SIG-M5 (cell line): ENCODE measurements at regions not wholly inside any gene's neighbourhood (a gene's known extent, or its start where the extent isn't known, plus 50 kb on each side); places are given as distances from the start of the nearest gene placed in this dataset.
"Not testable (repeated sequence)": the region's sequence is repeated elsewhere in the genome, so short reads cannot be mapped to it uniquely, and the experiment has no call there.

Source experiments
- DNase-seq: peaks from one replicate; lab custom pipeline; 2025; lab: John Stamatoyannopoulos, UW

DNA sequence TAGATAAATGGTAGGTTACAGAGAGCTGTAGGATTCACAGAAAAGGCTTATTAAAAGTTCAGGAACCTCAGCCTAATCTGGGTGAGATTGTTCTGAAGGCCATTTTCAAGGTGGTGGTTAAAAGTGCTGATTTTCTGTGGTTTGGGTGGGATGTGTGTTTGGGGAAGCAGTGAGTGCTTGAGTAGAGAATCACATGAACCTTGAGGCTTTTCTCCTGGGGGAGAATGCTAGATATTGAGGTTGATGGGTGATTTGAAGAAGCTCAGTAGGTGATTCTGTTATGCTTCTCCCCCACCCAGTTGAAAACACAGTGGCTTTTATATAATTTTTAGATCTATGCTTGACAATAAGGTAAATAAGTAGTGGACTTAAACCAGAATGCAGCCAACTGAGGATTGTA is 420.9 kb downstream of the PCNX1 start:
- DNase-seq: no peak

DNA sequence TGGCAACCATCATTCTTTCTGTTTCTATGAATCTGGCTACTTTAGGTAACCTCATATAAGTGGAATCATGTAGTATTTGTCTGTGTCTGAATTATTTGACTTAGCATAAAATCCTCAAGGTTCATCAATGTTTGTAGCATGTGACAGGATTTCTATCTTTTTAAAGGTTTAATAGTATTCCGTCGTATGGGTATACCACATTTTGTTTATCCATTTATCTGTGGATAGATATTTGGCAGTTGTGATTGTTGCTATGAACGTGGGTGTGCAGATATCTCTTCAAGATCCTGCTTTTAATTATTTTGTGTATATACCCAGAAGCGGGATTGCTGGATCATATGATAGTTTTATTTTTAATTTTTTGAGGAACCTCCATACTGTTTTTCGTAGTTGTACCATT is 421.7 kb downstream of the PCNX1 start:
- DNase-seq: no peak

- DNase-seq: no peak
Observed at GRCh38 chr14:71331403-71331802, 424.1 kb downstream of the PCNX1 start.

DNA sequence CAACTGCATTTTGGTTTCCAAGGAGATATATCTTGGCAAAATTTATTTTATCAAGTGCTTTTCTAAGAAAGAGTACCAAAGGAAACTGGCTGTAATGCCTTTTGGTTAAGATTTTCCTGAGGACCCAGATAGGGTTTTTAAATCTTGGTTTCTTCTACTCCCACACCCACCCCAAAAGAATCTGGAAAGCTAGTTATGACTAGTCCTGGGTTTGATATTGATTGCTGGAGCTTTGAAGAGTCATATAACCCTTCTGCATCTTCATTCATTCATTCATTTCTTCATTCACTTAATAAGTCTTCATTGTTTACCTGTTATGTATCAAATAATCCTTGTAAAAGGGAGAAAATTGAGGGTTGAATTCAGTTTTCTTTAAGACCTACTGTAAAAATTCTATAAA is 425.2 kb downstream of the PCNX1 start:
- DNase-seq: no peak

DNA sequence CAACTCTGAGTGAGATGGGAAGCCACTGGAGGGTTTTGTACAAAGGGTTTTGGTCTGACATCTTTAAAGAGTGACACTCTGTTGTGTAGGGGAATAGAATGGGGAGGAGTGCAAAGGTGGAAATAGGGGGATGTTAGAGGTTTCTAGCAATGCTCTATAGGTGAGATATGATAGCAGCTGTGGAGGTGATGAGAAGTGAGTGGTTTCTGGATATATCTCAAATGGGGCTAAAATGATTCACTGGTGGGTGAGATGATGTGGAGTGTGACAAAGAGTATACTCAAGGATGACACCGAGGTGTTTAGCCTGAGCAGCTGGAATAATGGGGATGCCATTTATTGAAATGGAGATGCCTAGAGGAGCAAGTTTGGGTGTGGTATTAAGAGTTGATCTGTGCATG is 426.4 kb downstream of the PCNX1 start:
- no peak for DNase-seq

DNA sequence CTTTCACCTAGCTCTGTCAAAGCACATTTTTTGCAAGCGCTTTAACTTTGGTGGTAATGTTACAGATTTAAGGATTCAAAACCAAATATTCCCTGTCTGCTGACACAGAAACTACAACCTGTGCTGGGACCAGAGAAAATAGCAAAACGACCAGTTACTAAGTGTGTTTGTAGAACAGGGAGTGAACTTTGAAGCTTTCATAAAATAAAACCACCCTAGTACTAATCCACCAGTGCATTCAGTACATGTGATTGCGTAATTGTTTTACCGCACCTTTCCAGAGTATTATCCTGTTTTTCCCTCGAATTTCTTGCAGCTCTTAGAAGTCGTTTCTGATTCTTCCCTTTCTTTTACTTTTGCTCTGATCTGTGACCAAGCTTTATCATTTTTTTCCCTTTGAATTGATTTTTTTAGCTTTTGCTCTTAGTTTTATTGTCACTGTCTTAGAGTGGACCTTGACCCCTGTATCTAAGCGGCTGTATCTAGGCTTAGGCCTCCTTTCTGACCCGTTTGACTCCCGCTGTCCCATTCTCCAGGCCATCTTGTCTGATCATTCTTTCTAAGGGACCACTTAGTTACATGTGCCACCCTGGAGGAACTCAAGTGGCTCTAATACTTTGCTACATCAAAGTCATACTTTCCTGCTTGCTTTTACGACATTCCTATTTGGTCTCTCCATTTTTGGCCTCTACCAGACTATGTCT is 429.4 kb downstream of the PCNX1 start:
- no peak for DNase-seq

- DNase-seq: no peak
Observed at GRCh38 chr14:71338153-71338552, 430.9 kb downstream of the PCNX1 start.

- no peak for DNase-seq
Observed at GRCh38 chr14:71339650-71340415, 432.6 kb downstream of the PCNX1 start.

DNA sequence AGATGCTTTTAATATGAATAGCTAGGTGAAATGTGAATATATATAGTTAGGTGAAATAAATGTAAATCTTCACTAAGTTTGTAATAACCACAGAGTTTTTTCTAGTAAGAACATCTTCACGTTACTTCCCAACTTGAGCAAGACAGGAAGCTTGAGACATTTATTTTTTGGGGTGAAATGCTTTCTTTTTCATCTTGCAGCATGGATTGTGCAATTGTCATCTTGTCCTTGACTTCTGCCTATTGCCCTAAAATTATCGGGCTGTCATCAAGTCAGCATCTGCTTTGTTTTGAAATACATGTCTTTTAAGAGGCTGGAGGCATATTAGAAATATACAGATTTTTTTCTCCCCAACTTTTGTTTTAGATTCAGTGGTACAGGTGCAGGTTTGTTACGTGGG is 433.9 kb downstream of the PCNX1 start:
- DNase-seq: no peak

DNA sequence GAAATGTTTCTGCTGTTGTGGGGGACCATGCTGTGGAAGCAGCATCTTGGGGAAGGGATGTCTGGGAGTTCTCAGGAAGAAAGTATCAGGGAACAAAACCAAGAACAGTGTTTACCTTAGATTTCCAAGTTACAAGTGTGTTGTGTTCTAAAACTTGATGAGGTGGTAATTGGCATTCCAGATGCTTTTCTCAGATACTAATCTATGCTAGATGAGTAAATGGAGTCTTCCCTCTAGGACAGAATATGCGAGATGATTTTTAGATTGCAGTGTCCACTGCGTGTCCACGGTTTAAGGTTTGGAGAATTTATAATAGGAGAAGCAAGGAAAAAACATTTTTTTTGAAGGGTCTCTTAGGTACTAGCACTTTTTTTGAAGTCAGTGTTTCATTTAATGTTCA is 436.5 kb downstream of the PCNX1 start:
- DNase-seq: no peak

GRCh38 chr14:71344506-71344905 is 437.2 kb downstream of the PCNX1 start:
- DNase-seq: no peak

DNA sequence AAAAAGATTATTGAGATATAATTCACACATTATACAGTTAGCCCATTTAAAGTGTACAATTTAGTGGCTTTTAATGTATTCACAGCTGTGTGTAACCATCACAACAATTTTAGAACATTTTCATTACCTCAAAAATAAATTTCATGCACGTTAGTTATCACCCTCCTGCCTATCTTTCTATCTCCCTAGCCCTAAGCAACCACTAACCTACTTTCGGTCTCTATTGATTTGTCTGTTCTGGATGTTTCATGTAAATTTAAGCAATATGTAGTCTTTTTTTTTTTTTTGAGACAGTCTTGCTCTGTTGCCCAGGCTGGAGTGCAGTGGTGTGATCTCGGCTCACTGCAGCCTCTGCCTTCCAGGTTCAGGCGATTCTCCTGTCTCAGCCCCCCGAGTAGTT is 439.4 kb downstream of the PCNX1 start:
- DNase-seq: no peak

DNA sequence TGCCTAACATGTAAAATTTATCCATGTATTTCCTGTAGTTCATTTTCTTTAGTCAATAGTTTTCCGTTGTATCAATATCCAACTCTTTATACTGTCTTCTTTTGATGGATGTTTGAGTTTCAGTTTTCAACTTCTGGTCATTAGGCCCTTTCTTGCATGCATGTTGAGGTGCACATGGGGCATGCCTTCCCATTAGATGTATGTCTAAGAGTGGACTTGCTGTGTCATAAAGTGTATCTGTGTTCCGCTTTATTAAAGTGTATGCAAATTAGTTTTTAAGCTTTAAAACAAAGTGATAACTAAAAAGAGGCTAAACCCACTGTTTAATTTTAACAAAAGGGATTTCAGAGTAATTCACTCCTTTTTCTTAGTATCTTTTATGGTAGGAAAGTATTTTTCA is 441.1 kb downstream of the PCNX1 start:
- no peak for DNase-seq

- DNase-seq: no peak
Observed at GRCh38 chr14:71348817-71349216, 441.6 kb downstream of the PCNX1 start.

- DNase-seq: no peak
Observed at GRCh38 chr14:71354142-71354541, 446.9 kb downstream of the PCNX1 start.

DNA sequence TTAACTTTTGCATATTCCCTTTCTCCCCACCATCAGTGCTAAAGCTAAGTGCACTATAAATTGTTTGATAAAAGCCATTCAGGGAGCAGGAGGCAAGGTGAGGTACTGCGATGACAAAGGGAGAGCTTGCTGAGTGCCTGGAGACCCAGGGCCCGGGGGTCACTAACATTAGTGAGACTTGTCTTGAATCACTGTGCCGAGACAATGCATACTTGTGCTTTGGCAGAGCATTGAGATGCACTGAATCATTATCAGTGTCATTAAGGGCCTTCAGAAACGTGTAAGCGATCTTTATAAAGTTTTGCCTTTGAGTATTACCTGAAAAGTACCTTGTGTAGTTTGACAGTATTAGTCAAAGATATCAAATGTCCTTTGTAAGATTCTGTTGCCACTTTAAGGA is 447.5 kb downstream of the PCNX1 start:
- DNase-seq: no peak

- DNase-seq: no peak
Observed at GRCh38 chr14:71355324-71356201, 448.3 kb downstream of the PCNX1 start.

DNA sequence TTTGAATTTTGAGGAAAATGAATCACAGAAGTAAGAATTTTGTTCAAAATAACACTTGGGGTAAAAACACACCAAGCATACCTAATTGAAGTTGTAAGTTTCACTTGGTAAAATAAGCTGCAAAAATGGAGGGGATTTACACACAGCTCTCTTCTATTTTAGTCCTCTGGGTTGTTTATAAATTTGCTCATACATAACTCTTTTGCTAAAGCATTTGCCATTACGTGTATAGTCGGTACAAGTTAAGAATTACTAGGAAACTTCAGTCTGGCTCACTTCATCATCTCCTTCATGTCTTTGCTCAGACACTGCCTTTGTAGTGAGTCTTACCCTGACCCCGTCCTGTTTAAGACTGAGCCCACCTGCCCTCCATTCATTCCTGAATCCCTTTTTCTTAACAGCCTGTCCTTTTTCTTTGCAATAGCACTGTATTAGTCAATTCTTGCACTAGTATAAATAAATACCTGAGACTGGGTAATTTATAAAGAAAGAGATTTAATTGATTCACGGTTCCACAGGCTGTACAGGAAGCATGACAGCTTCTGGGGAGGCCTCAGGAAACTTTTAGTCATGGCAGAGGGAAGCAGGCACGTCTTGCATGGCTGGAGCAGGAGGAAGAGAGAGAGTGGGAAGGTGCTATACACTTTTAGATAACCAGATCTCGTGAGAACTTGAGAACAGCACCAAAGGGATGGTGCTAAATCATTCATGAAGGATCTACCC is 451.1 kb downstream of the PCNX1 start:
- no peak for DNase-seq

DNA sequence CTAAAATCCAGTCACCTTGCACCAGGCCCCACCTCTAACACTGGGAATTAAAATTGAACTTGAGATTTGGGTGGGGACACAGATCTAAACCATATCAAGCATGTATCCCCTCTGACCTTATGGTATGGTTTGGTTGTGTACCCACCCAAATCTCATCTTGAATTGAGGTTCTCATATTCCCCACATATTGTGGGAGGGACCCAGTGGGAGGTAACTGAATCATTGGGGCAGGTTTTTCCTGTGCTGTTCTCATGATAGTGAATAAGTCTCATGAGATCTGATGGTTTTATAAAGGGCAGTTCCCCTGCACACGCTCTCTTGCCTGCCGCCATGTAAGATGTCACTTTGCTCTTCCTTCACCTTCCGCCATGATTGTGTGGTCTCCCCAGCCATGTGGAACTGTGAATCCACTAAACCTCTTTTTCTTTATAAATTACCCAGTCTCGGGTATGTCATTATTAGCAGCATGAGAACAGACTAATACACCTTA is 451.7 kb downstream of the PCNX1 start:
- not testable (repeated sequence) for DNase-seq

- no peak for DNase-seq
Observed at GRCh38 chr14:71359823-71360222, 452.6 kb downstream of the PCNX1 start.

GRCh38 chr14:71361336-71361735 is 454.1 kb downstream of the PCNX1 start:
- DNase-seq: no peak

GRCh38 chr14:71361874-71362273 is 454.6 kb downstream of the PCNX1 start:
- no peak for DNase-seq
